ENCODE measurements at regions not wholly inside any gene's neighbourhood (a gene's known extent, or its start where the extent isn't known, plus 50 kb on each side); places are given as distances from the start of the nearest gene placed in this dataset.
A peak's percentile ranks its signal among the peaks of the same experiment; 100 is the strongest.
"Not testable (repeated sequence)": the region's sequence is repeated elsewhere in the genome, so short reads cannot be mapped to it uniquely, and the experiment has no call there.

GRCh38 chr6:854406-855118 is 161.6 kb upstream of the EXOC2 start:
- no peak for DNase-seq (ENCODE audit: low read depth in 2 of 2)

- DNase-seq (ENCODE audit: low read depth in 2 of 2) = not testable (repeated sequence)
Measured at GRCh38 chr6:852216-852615, 159.3 kb upstream of the EXOC2 start.

- no peak for DNase-seq (ENCODE audit: low read depth in 2 of 2)
Measured at GRCh38 chr6:849075-849506, 156.2 kb upstream of the EXOC2 start.

- DNase-seq (ENCODE audit: low read depth in 2 of 2) = no peak
Measured at GRCh38 chr6:845566-845965, 152.6 kb upstream of the EXOC2 start.

GRCh38 chr6:845101-845500 is 152.2 kb upstream of the EXOC2 start:
- DNase-seq (ENCODE audit: low read depth in 2 of 2) = no peak

- DNase-seq (ENCODE audit: low read depth in 2 of 2) = no peak
Measured at GRCh38 chr6:842141-842540, 149.2 kb upstream of the EXOC2 start.

GRCh38 chr6:841569-841968 is 148.6 kb upstream of the EXOC2 start:
- DNase-seq (ENCODE audit: low read depth in 2 of 2) = no peak

GRCh38 chr6:839201-839600 is 146.3 kb upstream of the EXOC2 start:
- DNase-seq (ENCODE audit: low read depth in 2 of 2) = no peak

- no peak for DNase-seq (ENCODE audit: low read depth in 2 of 2)
Measured at GRCh38 chr6:837380-837779, 144.4 kb upstream of the EXOC2 start.

- no peak for DNase-seq (ENCODE audit: low read depth in 2 of 2)
Measured at GRCh38 chr6:836276-836853, 143.4 kb upstream of the EXOC2 start.

- DNase-seq (ENCODE audit: low read depth in 2 of 2) = no peak
Measured at GRCh38 chr6:835476-836160, 142.7 kb upstream of the EXOC2 start.

- no peak for DNase-seq (ENCODE audit: low read depth in 2 of 2)
Measured at GRCh38 chr6:834866-835265, 141.9 kb upstream of the EXOC2 start.

GRCh38 chr6:834190-834589 is 141.3 kb upstream of the EXOC2 start:
- no peak for DNase-seq (ENCODE audit: low read depth in 2 of 2)

GRCh38 chr6:832804-833203 is 139.9 kb upstream of the EXOC2 start:
- not testable (repeated sequence) for DNase-seq (ENCODE audit: low read depth in 2 of 2)

GRCh38 chr6:830667-831327 is 137.9 kb upstream of the EXOC2 start:
- DNase-seq (ENCODE audit: low read depth in 2 of 2) = no peak

- no peak for DNase-seq (ENCODE audit: low read depth in 2 of 2)
Measured at GRCh38 chr6:829656-830055, 136.7 kb upstream of the EXOC2 start.

GRCh38 chr6:827431-827830 is 134.5 kb upstream of the EXOC2 start:
- DNase-seq (ENCODE audit: low read depth in 2 of 2) = no peak

GRCh38 chr6:819122-819521 is 126.2 kb upstream of the EXOC2 start:
- DNase-seq (ENCODE audit: low read depth in 2 of 2) = no peak

GRCh38 chr6:818196-818595 is 125.3 kb upstream of the EXOC2 start:
- DNase-seq (ENCODE audit: low read depth in 2 of 2) = no peak

GRCh38 chr6:816510-817084 is 123.7 kb upstream of the EXOC2 start:
- DNase-seq (ENCODE audit: low read depth in 2 of 2) = peak; percentile 3 to 38

- DNase-seq (ENCODE audit: low read depth in 2 of 2) = no peak
Measured at GRCh38 chr6:815348-815738, 122.4 kb upstream of the EXOC2 start.
